Naive thymus-derived CD4-positive, alpha-beta T cell (primary cell): ENCODE measurements at regions not wholly inside any gene's neighbourhood (a gene's known extent, or its start where the extent isn't known, plus 50 kb on each side); places are given as distances from the start of the nearest gene placed in this dataset.

Experiments used
- ATAC-seq: fragments of 150-1000 bp; cut with Tn5 transposase; 2 replicates; pipeline ENCODE4 v1.10.0; 2021; ENCODE audit warnings: mild to moderate bottlenecking, moderate library complexity
- CTCF ChIA-PET: fragments of 350-600 bp; sonication (Branson Sonifier 250); formaldehyde crosslinking; loops from one replicate; lab custom pipeline; 2021; ENCODE audit warnings: antibody characterized with exemption; lab: Charles Lee
- POLR2A ChIA-PET: fragments of 350-600 bp; sonication (Branson Sonifier 250); formaldehyde crosslinking; loops from one replicate; lab custom pipeline; 2021; ENCODE audit warnings: antibody characterized with exemption, inconsistent platforms; lab: Charles Lee
- DNase-seq, 9 donors: peaks; one replicate each; pipeline versions ENCODE4 v3.0.0 to v3.0.0-alpha.2; 2020 to 2022; ENCODE audit warnings: mixed read lengths in 1 of 9
- H3K27ac ChIP-seq: one replicate; pipeline ENCODE4 v1.7.0; 2013; ENCODE audit warnings: mild to moderate bottlenecking, low read depth, low read length, moderate library complexity
- H3K27me3 ChIP-seq, 2 donors: one replicate each; pipeline ENCODE4 v1.7.0; 2013; ENCODE audit warnings: low read length in 2 of 2, mild to moderate bottlenecking in 2 of 2, moderate library complexity in 2 of 2; ENCODE audit not compliant: control insufficient read depth in 2 of 2, insufficient read depth in 2 of 2
- H3K36me3 ChIP-seq, 3 experiments: 1 replicate in 2 of 3; 2 replicates in 1 of 3; pipeline ENCODE4 v1.7.0; 2013; ENCODE audit warnings: low read length in 3 of 3, mild to moderate bottlenecking in 3 of 3, moderate library complexity in 1 of 3; ENCODE audit not compliant: insufficient read depth in 3 of 3, control insufficient read depth in 2 of 3
- H3K4me1 ChIP-seq, 2 donors: one replicate each; pipeline ENCODE4 v1.7.0; 2013; ENCODE audit warnings: low read length in 2 of 2, mild to moderate bottlenecking in 2 of 2, moderate library complexity in 1 of 2; ENCODE audit not compliant: control insufficient read depth in 2 of 2, insufficient read depth in 2 of 2
- H3K4me3 ChIP-seq: 2 replicates; pipeline ENCODE4 v1.7.0; 2013; ENCODE audit warnings: mild to moderate bottlenecking, low read length
- H3K9me3 ChIP-seq, 3 experiments: 1 replicate in 2 of 3; 2 replicates in 1 of 3; pipeline ENCODE4 v1.7.0; 2013; ENCODE audit warnings: low read length in 3 of 3; ENCODE audit not compliant: control insufficient read depth in 2 of 3
- H3K27ac Mint-ChIP-seq, 9 donors: one replicate each; pipeline ENCODE4 v1.8.0; 2020 to 2022; ENCODE audit warnings: mixed read lengths in 9 of 9, mild to moderate bottlenecking in 8 of 9, moderate library complexity in 5 of 9, inconsistent platforms in 2 of 9
- H3K27me3 Mint-ChIP-seq, 5 donors: one replicate each; pipeline ENCODE4 v1.8.0; 2021 to 2022; ENCODE audit warnings: mixed read lengths in 5 of 5, mild to moderate bottlenecking in 1 of 5
- H3K36me3 Mint-ChIP-seq, 5 donors: one replicate each; pipeline ENCODE4 v1.8.0; 2020 to 2022; ENCODE audit warnings: mixed read lengths in 5 of 5, mild to moderate bottlenecking in 3 of 5, inconsistent platforms in 1 of 5
- H3K4me1 Mint-ChIP-seq, 7 donors: one replicate each; pipeline ENCODE4 v1.8.0; 2020 to 2022; ENCODE audit warnings: mixed read lengths in 7 of 7, mild to moderate bottlenecking in 3 of 7, inconsistent platforms in 1 of 7
- H3K4me3 Mint-ChIP-seq, 10 donors: one replicate each; pipeline ENCODE4 v1.8.0; 2020 to 2022; ENCODE audit warnings: mild to moderate bottlenecking in 10 of 10, mixed read lengths in 10 of 10, moderate library complexity in 6 of 10, inconsistent platforms in 2 of 10
- H3K9me3 Mint-ChIP-seq, 11 donors: one replicate each; pipeline ENCODE4 v1.8.0; 2020 to 2022; ENCODE audit warnings: mixed read lengths in 11 of 11, mild to moderate bottlenecking in 4 of 11, inconsistent platforms in 1 of 11, moderate library complexity in 1 of 11
- intact Hi-C, 2 donors: fragments of 100-400 bp; cut with micrococcal nuclease; formaldehyde crosslinking; loops; one replicate each; pipeline ENCODE4 v1.15.1; 2023

DNA sequence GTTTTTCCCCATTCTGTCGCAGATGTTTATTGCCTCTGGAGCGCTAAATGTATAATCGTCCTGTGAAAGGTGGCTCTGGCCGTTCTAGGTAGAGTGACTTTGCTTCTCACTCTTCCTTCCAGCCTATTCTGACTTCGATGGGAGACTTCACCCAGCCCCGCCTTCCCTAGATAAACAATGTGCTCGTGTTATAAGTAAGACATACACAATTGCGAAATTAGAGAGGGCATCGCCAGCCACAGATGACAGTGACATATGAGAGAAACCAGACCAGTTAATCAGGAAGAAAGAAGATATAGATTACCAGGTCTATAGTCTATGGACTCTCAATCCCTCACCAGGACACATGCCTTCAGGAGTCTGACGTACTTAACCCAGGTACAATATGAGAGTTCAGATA, 1050.5 kb upstream of the AUTS2 start:
- ChIA-PET CTCF (no interaction called here), POLR2A (no interaction called here)
- Mint-ChIP-seq H3K27me3 (no peaks in the 10 kb centered on the region), H3K4me3 (no peak overlapping the region), H3K9me3 (peaks cover 0 to 21% (median 5%) of the 10 kb centered on the region in 11 donors), H3K27ac (no peak overlapping the region), H3K36me3 (peaks cover 0 to 4% (median 0%) of the 10 kb centered on the region in 5 donors), H3K4me1 (no peaks in the 10 kb centered on the region)
- Histone ChIP-seq H3K9me3 (no peaks in the 10 kb centered on the region), H3K36me3 (no peaks in the 10 kb centered on the region), H3K27me3 (no peaks in the 10 kb centered on the region), H3K4me1 (no peaks in the 10 kb centered on the region), H3K4me3 (no peak overlapping the region), H3K27ac (no peak overlapping the region)
- ATAC-seq (no peak), DNase-seq (no peak)
- intact Hi-C loops = no loop called here

DNA sequence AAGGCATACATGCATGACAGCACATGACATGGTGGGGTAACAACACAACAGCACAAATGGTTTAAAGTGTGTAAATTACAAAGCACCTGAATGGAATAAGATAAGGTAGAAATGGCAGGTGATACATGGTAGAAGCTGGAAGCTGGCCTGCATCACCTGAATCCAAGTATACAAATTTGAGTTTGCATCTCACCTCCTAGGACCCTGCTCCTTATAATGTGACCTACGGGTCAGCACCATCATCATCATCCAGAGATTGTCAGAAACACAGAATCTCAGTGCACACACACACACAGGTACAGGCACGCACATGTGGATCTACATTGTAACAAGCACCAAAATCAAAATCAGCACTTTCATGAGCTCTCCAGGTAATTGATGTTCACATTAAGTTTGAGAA, 1048.2 kb upstream of the AUTS2 start:
- Mint-ChIP-seq H3K27ac (no peak overlapping the region), H3K4me1 (no peaks in the 10 kb centered on the region), H3K4me3 (no peak overlapping the region), H3K9me3 (peaks cover 0 to 21% (median 5%) of the 10 kb centered on the region in 11 donors), H3K27me3 (no peaks in the 10 kb centered on the region), H3K36me3 (peaks cover 0 to 4% (median 0%) of the 10 kb centered on the region in 5 donors)
- Histone ChIP-seq H3K4me3 (no peak overlapping the region), H3K4me1 (no peaks in the 10 kb centered on the region), H3K36me3 (no peaks in the 10 kb centered on the region), H3K27ac (no peak overlapping the region), H3K27me3 (no peaks in the 10 kb centered on the region), H3K9me3 (no peaks in the 10 kb centered on the region)
- POLR2A ChIA-PET = no interaction called here
- CTCF ChIA-PET = no interaction called here
- DNase-seq (no peak), ATAC-seq (no peak)
- intact Hi-C loops = no loop called here

DNA sequence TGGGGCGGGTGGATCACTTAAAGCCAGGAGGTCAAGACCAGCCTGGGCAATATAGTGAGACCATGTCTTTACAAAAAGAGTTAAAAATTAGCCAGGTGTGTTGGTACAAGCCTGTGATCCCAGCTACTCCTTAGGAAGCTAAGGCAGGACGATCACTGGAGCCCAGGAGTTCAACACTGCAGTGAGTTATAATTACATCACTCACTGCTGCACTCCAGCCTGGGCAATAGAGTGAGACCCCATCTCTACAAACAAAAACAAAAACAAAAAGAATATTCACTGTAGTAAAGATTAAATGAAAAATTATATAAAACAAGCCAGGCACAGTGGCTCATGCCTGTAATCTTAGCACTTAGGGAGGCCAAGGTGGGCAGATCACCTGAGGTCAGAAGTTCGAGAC, 1047.6 kb upstream of the AUTS2 start:
- no peak overlapping the region for H3K4me3 Mint-ChIP-seq
- DNase-seq (no peak), ATAC-seq (no peak)
- Histone ChIP-seq H3K27ac (no peak overlapping the region), H3K36me3 (no peaks in the 10 kb centered on the region), H3K4me1 (no peaks in the 10 kb centered on the region), H3K27me3 (no peaks in the 10 kb centered on the region), H3K9me3 (no peaks in the 10 kb centered on the region), H3K4me3 (no peak overlapping the region)
- no peaks in the 10 kb centered on the region for H3K27me3 Mint-ChIP-seq
- no peaks in the 10 kb centered on the region for H3K4me1 Mint-ChIP-seq
- peaks cover 0 to 4% (median 0%) of the 10 kb centered on the region in 5 donors for H3K36me3 Mint-ChIP-seq
- no peak overlapping the region for H3K27ac Mint-ChIP-seq
- POLR2A ChIA-PET = no interaction called here
- CTCF ChIA-PET = no interaction called here
- intact Hi-C loops = no loop called here
- peaks cover 0 to 21% (median 5%) of the 10 kb centered on the region in 11 donors for H3K9me3 Mint-ChIP-seq

DNA sequence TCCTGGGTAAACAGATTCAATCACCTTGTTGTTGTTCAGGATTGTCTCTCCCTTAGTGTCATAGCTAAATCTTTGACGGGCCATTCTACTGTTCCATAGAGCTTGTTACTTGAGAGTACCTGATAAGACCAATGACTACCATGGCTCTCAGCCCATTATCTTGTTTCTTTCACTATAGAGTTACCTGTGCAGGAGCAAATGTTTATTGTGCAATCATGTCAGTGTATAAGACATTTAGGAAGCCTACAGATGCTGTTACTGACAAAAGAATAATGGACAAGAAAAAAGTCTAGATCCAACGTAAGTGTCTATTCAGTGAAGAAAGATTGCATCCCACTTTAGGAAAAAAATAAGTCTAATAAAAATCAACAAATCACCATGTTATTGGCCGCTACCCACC, 1041.7 kb upstream of the AUTS2 start:
- H3K27ac Mint-ChIP-seq = no peak overlapping the region
- H3K9me3 Mint-ChIP-seq = peaks cover 0 to 26% (median 6%) of the 10 kb centered on the region in 11 donors
- Histone ChIP-seq H3K4me3 (no peak overlapping the region), H3K27me3 (no peaks in the 10 kb centered on the region), H3K9me3 (no peaks in the 10 kb centered on the region), H3K27ac (no peak overlapping the region), H3K4me1 (no peaks in the 10 kb centered on the region), H3K36me3 (no peaks in the 10 kb centered on the region)
- intact Hi-C loops = no loop called here
- H3K36me3 Mint-ChIP-seq = no peaks in the 10 kb centered on the region
- ChIA-PET CTCF (no interaction called here), POLR2A (no interaction called here)
- no peaks in the 10 kb centered on the region for H3K4me1 Mint-ChIP-seq
- H3K27me3 Mint-ChIP-seq = no peaks in the 10 kb centered on the region
- ATAC-seq (no peak), DNase-seq (no peak)
- no peak overlapping the region for H3K4me3 Mint-ChIP-seq

DNA sequence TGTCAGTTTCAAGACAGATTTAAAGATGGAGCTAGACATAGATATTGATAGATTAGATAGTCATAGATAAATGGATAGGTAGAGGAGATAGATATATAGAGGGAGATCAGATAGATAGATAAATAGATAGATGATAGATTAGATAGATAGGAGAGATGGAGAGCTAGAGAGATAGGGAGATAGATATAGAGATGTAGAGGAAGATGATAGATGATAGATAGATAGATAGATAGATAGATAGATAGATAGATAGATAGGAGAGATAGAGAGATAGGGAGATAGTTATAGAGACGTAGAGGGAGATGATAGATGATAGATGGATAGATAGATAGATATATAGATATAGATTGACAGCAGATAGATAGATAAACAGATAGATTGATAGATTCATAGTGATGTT, 1038.8 kb upstream of the AUTS2 start:
- H3K9me3 ChIP-seq = no peaks in the 10 kb centered on the region
- no peak overlapping the region for H3K4me3 ChIP-seq
- H3K27me3 ChIP-seq = no peaks in the 10 kb centered on the region
- Mint-ChIP-seq H3K9me3 (peaks cover 0 to 30% (median 11%) of the 10 kb centered on the region in 11 donors), H3K27me3 (no peaks in the 10 kb centered on the region), H3K27ac (no peak overlapping the region), H3K4me1 (no peaks in the 10 kb centered on the region), H3K4me3 (no peak overlapping the region), H3K36me3 (no peaks in the 10 kb centered on the region)
- no peak overlapping the region for H3K27ac ChIP-seq
- H3K36me3 ChIP-seq = no peaks in the 10 kb centered on the region
- DNase-seq (no peak), ATAC-seq (no peak)
- H3K4me1 ChIP-seq = no peaks in the 10 kb centered on the region
- ChIA-PET POLR2A (interaction anchor here (0.7 kb wide), 1 partner anchor 471 kb away, joined by 3 read pairs; no protein-coding TSS in a partner anchor), CTCF (no interaction called here)
- intact Hi-C loops = no loop called here

DNA sequence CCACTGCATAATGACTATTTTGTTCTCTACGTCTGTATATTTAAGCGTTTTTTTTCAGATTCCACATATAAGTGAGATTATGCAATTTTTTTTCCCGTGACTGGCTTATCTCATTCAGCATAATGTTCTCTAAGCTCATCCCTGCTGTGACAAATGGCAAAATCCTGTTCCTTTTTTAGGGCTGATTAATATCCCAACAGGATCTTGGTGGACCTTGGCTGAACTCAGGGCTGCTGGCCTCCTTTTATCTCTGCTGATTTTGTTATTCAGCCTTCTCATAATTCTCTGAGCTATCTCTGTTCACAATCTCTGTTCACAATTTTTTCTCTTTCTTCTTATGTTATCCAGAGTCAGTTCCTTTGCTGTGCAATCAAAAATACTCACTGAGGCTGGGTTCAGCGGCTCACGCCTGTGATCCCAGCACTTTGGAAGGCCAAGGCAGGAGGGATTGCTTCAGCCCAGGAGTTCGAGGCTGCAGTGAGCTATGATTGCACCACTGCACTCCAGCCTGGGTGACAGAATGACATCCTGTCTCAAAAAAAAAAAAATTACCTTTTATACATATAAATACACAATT, 1035.9 kb upstream of the AUTS2 start:
- no peak for ATAC-seq
- H3K4me3 ChIP-seq = no peak overlapping the region
- H3K27ac Mint-ChIP-seq = no peak overlapping the region
- CTCF ChIA-PET = no interaction called here
- DNase-seq = no peak
- no peaks in the 10 kb centered on the region for H3K36me3 ChIP-seq
- H3K27me3 Mint-ChIP-seq = no peaks in the 10 kb centered on the region
- intact Hi-C loops = no loop called here
- peaks cover 3 to 26% (median 8%) of the 10 kb centered on the region in 11 donors for H3K9me3 Mint-ChIP-seq
- no peaks in the 10 kb centered on the region for H3K9me3 ChIP-seq
- H3K4me1 ChIP-seq = no peaks in the 10 kb centered on the region
- no peaks in the 10 kb centered on the region for H3K4me1 Mint-ChIP-seq
- POLR2A ChIA-PET = no interaction called here
- H3K27ac ChIP-seq = no peak overlapping the region
- no peak overlapping the region for H3K4me3 Mint-ChIP-seq
- H3K36me3 Mint-ChIP-seq = no peaks in the 10 kb centered on the region
- H3K27me3 ChIP-seq = no peaks in the 10 kb centered on the region

DNA sequence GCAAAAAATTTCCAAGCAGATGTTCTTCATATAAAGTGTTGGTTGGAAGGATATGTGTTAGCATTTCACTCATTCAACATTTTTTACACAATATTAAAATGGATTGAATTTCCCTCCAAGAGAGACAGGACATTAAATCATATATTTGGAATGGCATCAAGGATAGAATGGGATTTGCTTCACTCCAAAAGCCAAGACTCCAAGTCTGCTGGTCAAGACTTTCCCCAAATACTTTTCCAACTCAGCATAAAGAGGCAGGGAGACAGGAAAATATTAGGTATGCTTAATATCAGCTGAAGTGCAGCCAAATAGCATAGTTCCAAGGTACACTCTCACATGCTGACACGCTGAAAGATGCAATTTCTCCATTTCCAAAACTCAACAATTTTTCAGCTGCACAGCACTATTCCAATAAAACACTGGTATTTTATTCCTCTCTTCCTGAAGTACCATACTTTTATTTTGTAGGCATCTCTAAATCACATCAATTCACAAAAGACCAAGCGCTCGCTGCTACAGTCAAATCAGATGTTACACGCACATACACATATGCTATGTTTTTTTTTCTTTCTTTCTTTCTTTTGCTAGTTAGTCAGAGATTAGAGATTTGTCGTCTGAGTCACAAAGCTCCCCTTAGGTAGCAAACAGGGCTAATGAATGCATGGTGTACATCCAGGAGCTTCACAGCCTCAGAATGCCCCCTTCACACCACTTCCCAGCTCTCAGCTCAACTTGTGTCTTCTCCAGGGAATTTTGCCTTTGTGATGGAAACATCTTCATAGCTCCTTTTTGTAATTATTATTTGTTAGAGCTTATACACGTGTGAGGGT, 1033.8 kb upstream of the AUTS2 start:
- no peak for ATAC-seq
- Mint-ChIP-seq H3K9me3 (peaks cover 5 to 26% (median 12%) of the 10 kb centered on the region in 11 donors), H3K27me3 (no peaks in the 10 kb centered on the region), H3K27ac (no peak overlapping the region), H3K4me3 (no peak overlapping the region), H3K4me1 (no peaks in the 10 kb centered on the region), H3K36me3 (peaks cover 0 to 3% (median 0%) of the 10 kb centered on the region in 5 donors)
- intact Hi-C loops = no loop called here
- ChIA-PET POLR2A (no interaction called here), CTCF (no interaction called here)
- H3K4me1 ChIP-seq = no peaks in the 10 kb centered on the region
- no peak overlapping the region for H3K27ac ChIP-seq
- no peak for DNase-seq
- no peak overlapping the region for H3K4me3 ChIP-seq
- no peaks in the 10 kb centered on the region for H3K9me3 ChIP-seq
- no peaks in the 10 kb centered on the region for H3K36me3 ChIP-seq
- H3K27me3 ChIP-seq = no peaks in the 10 kb centered on the region
